ENCODE measurements at regions not wholly inside any gene's neighbourhood (a gene's known extent, or its start where the extent isn't known, plus 50 kb on each side); places are given as distances from the start of the nearest gene placed in this dataset.

DNA sequence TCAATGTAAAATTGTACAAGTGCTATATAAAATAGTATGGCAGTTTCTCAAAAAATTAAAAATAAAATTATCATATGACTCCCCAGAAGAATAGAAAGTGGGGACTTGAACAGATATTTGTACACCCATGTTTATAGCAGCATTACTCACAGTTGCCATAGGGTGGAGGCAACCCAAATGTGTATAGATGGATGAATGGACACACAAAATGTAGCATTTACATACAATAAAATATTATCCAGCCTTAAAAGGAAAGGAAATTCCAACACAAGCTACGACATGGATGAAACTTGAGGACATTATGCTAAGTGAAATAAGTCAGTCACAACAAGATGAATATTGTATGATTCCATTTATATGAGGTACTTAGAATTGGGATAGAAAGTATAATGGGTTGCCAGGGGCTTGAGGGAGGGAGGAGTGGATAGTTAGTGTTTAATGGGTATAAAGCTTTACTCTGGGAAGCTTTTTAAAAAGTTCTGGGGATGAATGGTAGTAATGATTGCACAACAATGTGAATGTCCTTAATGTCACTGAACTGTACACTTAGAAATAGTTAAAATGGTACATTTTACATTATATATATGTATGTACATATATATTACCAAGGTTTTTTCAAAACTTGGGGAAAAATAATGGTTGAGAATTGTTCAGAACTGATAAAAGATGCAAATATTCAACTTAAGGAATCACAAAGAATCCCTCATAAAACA, 53.0 kb upstream of the ADORA3 start:
- DNase-seq: no peak

DNA sequence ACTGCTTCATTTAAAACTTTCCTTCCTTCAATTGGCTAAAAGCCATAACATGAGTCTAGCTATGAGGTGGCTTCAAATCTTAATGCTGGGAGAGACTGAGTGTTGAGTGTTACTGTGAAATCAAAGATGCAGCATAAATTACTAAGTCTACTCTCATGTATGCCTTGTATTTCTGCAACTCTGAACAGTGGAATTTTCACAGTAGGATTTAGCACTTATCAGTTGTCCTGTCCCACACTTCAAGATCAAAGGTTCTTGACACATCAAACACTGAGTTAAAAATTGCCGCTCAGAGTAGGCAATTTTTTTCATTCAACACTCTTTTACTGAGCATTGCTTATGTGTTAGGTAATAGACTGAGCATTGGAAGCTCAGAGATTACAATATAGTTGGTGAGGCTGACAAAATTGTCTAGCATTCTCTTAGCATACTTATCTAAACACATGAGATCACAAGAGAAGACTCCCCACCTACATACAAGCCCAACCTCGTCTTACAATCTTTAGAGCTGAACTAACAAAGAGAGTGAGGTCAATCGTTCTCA, 56.4 kb upstream of the ADORA3 start:
- DNase-seq: no peak

DNA sequence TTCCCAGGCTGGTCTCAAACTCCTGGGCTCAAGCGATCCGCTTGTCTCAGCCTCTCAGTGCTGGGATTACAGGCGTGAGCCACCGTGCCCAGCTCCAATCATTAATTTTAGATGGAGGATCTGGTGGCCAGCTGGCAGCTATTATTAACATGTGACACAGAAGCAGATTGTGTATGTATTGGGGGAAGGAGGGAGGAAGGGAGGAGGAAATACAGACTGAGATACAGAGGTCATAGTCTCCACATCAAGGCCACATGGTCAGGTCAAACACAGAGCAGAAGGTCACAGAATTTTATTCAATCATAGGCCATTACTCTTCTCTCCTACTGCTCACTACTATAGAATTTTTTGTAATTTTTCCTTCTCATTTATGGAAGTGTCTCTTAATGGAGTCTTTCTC, 57.9 kb upstream of the ADORA3 start:
- DNase-seq: no peak

- DNase-seq: no peak
Measured at GRCh38 chr1:111563619-111564018, 56.0 kb upstream of the RAP1A start.

DNA sequence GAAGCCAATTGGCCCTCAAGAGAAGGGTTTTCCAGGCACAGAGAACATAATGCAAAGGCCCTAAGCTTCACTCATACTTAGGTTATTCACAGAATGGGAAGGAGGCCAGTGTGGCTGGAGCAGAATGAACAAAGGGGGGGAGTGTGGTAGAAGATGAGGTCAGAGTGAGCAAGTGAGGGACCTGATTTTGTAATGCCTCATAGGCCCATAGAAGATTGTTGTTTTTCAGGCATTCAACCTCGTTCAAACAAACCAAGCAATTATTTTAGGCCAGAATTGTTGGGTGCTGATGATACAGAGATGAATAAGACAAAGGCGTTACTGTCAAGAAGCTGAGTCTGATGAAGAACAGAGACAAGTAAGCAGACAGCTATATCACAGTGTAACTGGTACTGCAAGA, 54.5 kb upstream of the RAP1A start:
- peak in 2 of 3 donors; percentile 19 to 39 for DNase-seq

DNA sequence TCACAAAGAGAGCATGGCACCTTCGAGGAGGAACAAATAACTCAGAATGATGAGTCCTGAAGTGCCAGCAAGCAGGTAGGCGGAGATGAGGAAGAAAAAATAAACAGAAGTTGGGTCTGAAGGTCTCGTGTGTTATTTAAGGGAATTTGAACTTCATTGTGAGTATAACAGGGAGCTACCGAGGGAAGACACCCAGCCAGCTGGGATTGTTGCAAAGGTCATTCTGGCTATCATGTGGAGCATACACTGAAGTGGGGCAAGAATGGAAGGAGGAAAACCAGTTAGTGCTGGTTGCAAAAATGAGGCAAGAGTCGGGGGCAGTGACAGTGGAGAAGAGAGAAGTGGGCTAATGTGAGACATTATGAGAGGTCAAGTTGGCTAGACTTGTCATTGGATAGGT, 53.6 kb upstream of the RAP1A start:
- DNase-seq: peak in 1 of 3 donors; percentile 13

GRCh38 chr1:111568160-111568647, 51.4 kb upstream of the RAP1A start:
- no peak for DNase-seq
